Osteoblast (primary cell): ENCODE measurements at regions not wholly inside any gene's neighbourhood (a gene's known extent, or its start where the extent isn't known, plus 50 kb on each side); places are given as distances from the start of the nearest gene placed in this dataset.

ENCODE experiments used
- DNase-seq: peaks from one replicate; pipeline ENCODE4 v3.0.0; 2011; ENCODE audit warnings: low spot score, mixed read lengths; ENCODE audit not compliant: insufficient read length; ENCODE audit errors: missing footprints
- H2AFZ ChIP-seq: 2 replicates; pipeline ENCODE4 v1.6.0; 2011; ENCODE audit warnings: mild to moderate bottlenecking, low read length
- H3K27ac ChIP-seq: 2 replicates; pipeline ENCODE4 v1.5.1; 2011; ENCODE audit warnings: mild to moderate bottlenecking, low read depth, low read length, moderate library complexity
- H3K27me3 ChIP-seq: 2 replicates; pipeline ENCODE4 v1.6.0; 2012; ENCODE audit warnings: mild to moderate bottlenecking, control low read depth, inconsistent platforms, low read length, moderate library complexity; ENCODE audit not compliant: insufficient read depth
- H3K36me3 ChIP-seq: 2 replicates; pipeline ENCODE4 v1.5.1; 2011; ENCODE audit warnings: mild to moderate bottlenecking, low read length, control low read depth, moderate library complexity; ENCODE audit not compliant: insufficient read depth
- H3K4me1 ChIP-seq: 2 replicates; pipeline ENCODE4 v1.5.1; 2011; ENCODE audit warnings: mild to moderate bottlenecking, low read length, control low read depth, moderate library complexity; ENCODE audit not compliant: insufficient read depth
- H3K4me2 ChIP-seq: 2 replicates; pipeline ENCODE4 v1.6.0; 2011; ENCODE audit warnings: mild to moderate bottlenecking, low read length; ENCODE audit not compliant: insufficient read depth
- H3K4me3 ChIP-seq: fragments of 200-600 bp; sonication (generic); 3 replicates; pipeline ENCODE4 v1.5.1; 2012; ENCODE audit warnings: mild to moderate bottlenecking, low read length, inconsistent platforms; ENCODE audit not compliant: insufficient read depth
- H3K79me2 ChIP-seq: 2 replicates; pipeline ENCODE4 v1.6.0; 2012; ENCODE audit warnings: mild to moderate bottlenecking, low read length, control low read depth, inconsistent platforms; ENCODE audit not compliant: insufficient read depth
- H3K9me3 ChIP-seq: 2 replicates; pipeline ENCODE4 v1.5.1; 2011; ENCODE audit warnings: low read depth, low read length, control low read depth
- H4K20me1 ChIP-seq: 2 replicates; pipeline ENCODE4 v1.6.0; 2012; ENCODE audit warnings: mild to moderate bottlenecking, low read length, control low read depth; ENCODE audit not compliant: insufficient read depth
- TF ChIP-seq, protein P1 (sequence below): IDR thresholded peaks from 2 replicates; pipeline ENCODE4 v1.5.1; 2011; ENCODE audit warnings: mild to moderate bottlenecking, low read depth, low read length, moderate library complexity; ENCODE audit errors: extremely low read depth

DNA sequence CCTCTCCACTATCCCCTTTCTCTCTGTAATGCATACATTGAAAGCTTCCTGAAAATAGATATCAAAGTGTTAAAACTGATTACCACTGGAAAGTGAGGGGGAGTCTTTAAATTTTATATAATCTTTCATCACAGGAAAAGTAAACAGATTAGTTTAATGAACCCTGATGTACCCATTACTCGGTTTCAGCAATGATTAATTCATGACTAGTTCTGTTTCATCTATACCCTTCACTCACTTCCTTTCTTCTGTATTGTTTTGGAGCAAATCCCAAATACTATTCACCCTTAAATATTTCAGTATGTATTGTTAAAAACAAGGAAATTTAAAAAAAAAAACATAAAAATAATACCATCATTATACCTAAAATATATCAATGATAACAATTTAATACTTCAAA, 67.3 kb upstream of the TMCC3 start:
- TF ChIP-seq, protein P1, sequence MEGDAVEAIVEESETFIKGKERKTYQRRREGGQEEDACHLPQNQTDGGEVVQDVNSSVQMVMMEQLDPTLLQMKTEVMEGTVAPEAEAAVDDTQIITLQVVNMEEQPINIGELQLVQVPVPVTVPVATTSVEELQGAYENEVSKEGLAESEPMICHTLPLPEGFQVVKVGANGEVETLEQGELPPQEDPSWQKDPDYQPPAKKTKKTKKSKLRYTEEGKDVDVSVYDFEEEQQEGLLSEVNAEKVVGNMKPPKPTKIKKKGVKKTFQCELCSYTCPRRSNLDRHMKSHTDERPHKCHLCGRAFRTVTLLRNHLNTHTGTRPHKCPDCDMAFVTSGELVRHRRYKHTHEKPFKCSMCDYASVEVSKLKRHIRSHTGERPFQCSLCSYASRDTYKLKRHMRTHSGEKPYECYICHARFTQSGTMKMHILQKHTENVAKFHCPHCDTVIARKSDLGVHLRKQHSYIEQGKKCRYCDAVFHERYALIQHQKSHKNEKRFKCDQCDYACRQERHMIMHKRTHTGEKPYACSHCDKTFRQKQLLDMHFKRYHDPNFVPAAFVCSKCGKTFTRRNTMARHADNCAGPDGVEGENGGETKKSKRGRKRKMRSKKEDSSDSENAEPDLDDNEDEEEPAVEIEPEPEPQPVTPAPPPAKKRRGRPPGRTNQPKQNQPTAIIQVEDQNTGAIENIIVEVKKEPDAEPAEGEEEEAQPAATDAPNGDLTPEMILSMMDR = no peak
- Histone ChIP-seq H3K9me3 (no peaks in the 10 kb centered on the region), H3K79me2 (no peaks in the 10 kb centered on the region), H3K27me3 (peaks cover 3% of the 10 kb centered on the region), H3K4me2 (no peak overlapping the region), H3K4me3 (no peak overlapping the region), H2AFZ (no peak overlapping the region), H3K27ac (no peak overlapping the region), H3K4me1 (peaks cover 8% of the 10 kb centered on the region), H4K20me1 (no peaks in the 10 kb centered on the region), H3K36me3 (no peaks in the 10 kb centered on the region)
- DNase-seq = peak; percentile 15

DNA sequence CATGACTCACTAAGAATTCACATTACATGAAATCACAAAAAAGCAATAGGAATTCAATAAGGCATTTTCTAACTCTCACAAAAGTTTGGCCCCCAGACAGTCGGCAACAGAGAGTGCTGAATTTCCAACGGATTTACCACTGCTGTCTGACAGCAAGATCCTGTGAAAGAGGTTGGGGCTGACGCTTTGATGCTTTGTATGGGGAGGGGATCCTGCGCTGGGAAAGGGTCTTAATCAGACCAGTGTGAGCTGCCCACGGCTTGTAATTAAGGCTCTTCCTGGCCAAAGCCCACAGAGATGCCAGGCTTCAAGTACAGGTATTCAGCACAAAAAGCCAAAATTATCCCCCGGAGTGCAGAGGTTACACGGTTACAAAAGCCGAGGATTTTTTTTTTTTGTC, 66.8 kb upstream of the TMCC3 start:
- H3K27me3 ChIP-seq = peaks cover 3% of the 10 kb centered on the region
- H4K20me1 ChIP-seq = no peaks in the 10 kb centered on the region
- no peaks in the 10 kb centered on the region for H3K36me3 ChIP-seq
- H3K27ac ChIP-seq = no peak overlapping the region
- TF ChIP-seq, protein P1 = no peak
- H3K4me3 ChIP-seq = no peak overlapping the region
- H3K4me2 ChIP-seq = no peak overlapping the region
- H3K4me1 ChIP-seq = peaks cover 3% of the 10 kb centered on the region
- DNase-seq = no peak
- no peak overlapping the region for H2AFZ ChIP-seq
- no peaks in the 10 kb centered on the region for H3K9me3 ChIP-seq
- H3K79me2 ChIP-seq = no peaks in the 10 kb centered on the region

DNA sequence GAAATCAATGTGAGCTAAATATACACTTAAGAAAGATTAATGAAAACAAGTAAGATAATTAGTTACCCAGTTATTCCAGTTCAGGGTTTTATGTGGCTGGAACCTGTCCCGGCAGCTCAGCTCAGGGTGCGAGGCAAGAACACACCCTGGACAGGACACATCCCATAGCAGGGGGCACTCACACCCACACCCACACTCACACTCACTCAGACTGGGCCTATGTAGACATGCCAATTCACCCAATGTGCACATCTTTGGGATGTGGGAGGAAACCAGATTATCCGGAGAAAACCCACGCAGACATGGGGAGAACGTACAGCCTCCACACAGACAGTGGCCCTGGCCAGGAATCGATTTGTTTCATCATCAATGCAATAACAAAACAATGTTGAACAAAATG, 66.0 kb upstream of the TMCC3 start:
- no peak overlapping the region for H3K4me3 ChIP-seq
- H2AFZ ChIP-seq = no peak overlapping the region
- no peaks in the 10 kb centered on the region for H4K20me1 ChIP-seq
- DNase-seq = no peak
- H3K9me3 ChIP-seq = no peaks in the 10 kb centered on the region
- H3K79me2 ChIP-seq = no peaks in the 10 kb centered on the region
- H3K27ac ChIP-seq = no peak overlapping the region
- H3K27me3 ChIP-seq = peaks cover 3% of the 10 kb centered on the region
- TF ChIP-seq, protein P1 = no peak
- no peaks in the 10 kb centered on the region for H3K36me3 ChIP-seq
- H3K4me1 ChIP-seq = no peaks in the 10 kb centered on the region
- H3K4me2 ChIP-seq = no peak overlapping the region

DNA sequence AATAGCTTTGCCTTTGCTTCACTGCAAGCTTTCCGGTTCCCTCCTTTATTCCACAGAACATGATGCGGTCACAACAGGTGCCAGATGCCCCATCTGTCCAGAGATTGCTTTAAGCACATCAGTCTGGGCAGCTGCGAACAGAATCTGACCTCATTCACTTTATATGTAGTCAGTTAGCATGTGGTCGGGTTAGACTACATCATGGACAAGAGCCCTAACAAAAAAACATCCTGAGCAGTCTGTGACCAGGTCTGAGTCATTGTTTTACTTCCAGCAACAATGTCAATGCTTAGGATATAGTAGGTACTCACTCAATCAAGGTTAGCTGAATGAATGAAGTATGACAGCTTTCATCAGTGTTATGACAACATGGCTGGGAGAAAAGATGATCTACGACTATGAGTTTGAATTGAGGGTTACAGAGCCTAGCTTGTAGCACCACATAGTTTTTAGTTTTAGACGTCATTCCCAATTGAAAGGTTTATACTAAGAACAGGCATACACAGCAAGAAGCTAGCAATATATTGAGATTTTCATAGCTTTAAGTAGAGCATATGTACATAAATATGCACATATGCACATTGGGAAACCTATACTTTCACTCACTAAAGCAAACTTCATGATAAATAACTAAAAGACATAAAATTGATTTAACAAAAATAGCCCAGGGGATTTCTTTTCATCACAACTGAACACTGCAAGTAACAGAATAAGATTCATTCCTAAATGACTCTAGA, 64.2 kb upstream of the TMCC3 start:
- Histone ChIP-seq H3K27ac (no peak overlapping the region), H3K4me2 (no peak overlapping the region)

More for the DNA sequence above, 64.2 kb upstream of the TMCC3 start:
- Histone ChIP-seq H3K36me3 (no peaks in the 10 kb centered on the region), H3K4me3 (no peak overlapping the region), H2AFZ (no peak overlapping the region), H3K4me1 (no peaks in the 10 kb centered on the region), H3K9me3 (no peaks in the 10 kb centered on the region), H3K27me3 (peaks cover 8% of the 10 kb centered on the region), H4K20me1 (no peaks in the 10 kb centered on the region), H3K79me2 (no peaks in the 10 kb centered on the region)
- DNase-seq = peak; percentile 87
- TF ChIP-seq, protein P1 = no peak
